ENCODE measurements at regions not wholly inside any gene's neighbourhood (a gene's known extent, or its start where the extent isn't known, plus 50 kb on each side); places are given as distances from the start of the nearest gene placed in this dataset.

- TF ChIP-seq Cebpa-rat (IDR thresholded peaks at IDR 0.05): no peak
- H3K9me3 ChIP-seq: no peaks in the 10 kb centered on the region
- no peak overlapping the region for H3K27ac ChIP-seq
- no peaks in the 10 kb centered on the region for H3K27me3 ChIP-seq
- no peak overlapping the region for H3K4me2 ChIP-seq
- H3K9ac ChIP-seq: no peak overlapping the region
- no peaks in the 10 kb centered on the region for H4K20me1 ChIP-seq
- H3K36me3 ChIP-seq: no peaks in the 10 kb centered on the region
- H3K4me3 ChIP-seq: no peak overlapping the region
- H3K4me1 ChIP-seq: no peaks in the 10 kb centered on the region
Measured at GRCh38 chr10:9759596-9759995, 1258.1 kb upstream of the CELF2 start.

DNA sequence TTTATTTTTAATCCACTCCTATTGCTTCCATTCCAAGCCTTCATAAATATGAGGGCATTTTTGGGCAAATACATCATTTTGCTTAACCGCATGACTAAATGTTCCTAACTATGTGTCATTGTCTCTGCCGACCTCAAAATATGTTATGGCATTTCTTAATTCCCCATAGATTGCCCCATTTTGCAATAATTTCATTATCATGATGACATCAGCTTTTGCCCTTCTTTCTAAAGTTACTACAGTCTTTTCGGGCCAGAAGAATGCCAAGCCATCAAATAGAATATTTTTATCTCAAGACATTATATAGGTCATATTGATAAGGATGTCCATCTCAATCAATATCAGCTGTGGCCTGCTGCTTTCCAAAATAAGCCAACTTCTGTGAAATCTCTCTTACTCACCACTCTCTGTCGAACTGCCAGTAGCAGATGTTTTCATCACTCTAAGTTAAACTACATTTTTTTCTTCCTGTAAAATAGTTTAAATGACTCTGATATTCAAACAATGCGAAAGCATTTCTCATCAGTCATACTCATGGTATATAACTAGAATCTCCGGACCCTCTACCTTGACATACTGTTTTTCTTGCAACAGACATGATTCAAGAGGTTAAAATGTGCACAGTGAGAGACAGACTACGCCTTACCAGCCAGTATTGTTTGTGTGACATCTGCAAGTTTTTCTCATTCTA, 1254.6 kb upstream of the CELF2 start:
- Histone ChIP-seq H3K9me3 (no peaks in the 10 kb centered on the region), H3K27ac (no peak overlapping the region), H3K9ac (no peak overlapping the region), H3K36me3 (no peaks in the 10 kb centered on the region), H3K27me3 (no peaks in the 10 kb centered on the region), H4K20me1 (no peaks in the 10 kb centered on the region), H3K4me3 (no peak overlapping the region), H3K4me1 (no peaks in the 10 kb centered on the region), H3K4me2 (no peak overlapping the region)
- no peak for TF ChIP-seq Cebpa-rat (IDR thresholded peaks at IDR 0.05)

DNA sequence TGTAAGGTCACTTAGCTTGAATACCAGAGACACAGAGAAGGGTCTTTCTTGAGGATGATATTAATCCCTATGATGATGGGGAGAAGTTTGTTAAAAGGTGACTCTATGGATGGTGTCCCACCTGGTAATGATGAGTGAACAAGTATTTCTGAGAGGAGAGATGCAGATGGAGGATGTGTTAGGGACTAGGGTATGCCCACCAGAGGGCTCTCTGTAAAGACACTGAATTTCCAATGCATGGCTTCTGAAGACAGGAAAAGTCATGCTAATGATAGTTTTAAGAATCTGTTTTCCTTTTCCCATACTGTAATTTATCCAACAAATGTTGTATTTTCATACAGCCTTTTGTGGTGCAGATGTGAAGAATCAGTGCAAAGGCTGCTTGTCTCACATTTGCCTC, 1250.9 kb upstream of the CELF2 start:
- no peaks in the 10 kb centered on the region for H3K36me3 ChIP-seq

DNA sequence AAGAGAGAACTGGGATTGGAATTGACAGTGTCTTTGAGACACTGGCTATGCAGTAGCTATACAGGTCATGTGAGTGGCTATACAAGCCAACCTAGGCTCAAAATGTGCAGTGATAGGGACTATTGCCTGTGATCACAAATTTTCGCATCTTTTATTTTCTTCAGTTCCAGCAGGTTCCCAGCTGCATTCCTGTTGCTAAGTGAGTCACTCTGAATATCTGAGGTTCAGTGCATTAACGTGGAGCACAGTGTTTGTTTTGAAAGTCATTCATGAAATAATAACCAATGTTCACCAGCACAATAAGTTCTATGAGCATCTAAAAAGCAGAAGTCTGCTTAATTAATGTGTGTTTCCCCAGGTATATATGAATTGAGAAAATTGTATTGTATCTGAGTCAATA, 1236.0 kb upstream of the CELF2 start:
- H3K4me1 ChIP-seq: no peaks in the 10 kb centered on the region
- H3K27me3 ChIP-seq: no peaks in the 10 kb centered on the region
- H3K27ac ChIP-seq: no peak overlapping the region
- H3K4me3 ChIP-seq: no peak overlapping the region
- TF ChIP-seq Cebpa-rat (IDR thresholded peaks at IDR 0.05): no peak
- no peaks in the 10 kb centered on the region for H3K9me3 ChIP-seq
- H3K9ac ChIP-seq: no peak overlapping the region
- no peaks in the 10 kb centered on the region for H3K36me3 ChIP-seq
- no peak overlapping the region for H3K4me2 ChIP-seq
- H4K20me1 ChIP-seq: no peaks in the 10 kb centered on the region

More for the DNA sequence above, 1250.9 kb upstream of the CELF2 start:
- Histone ChIP-seq H3K4me3 (no peak overlapping the region), H3K4me1 (no peaks in the 10 kb centered on the region), H3K27ac (no peak overlapping the region), H3K9me3 (no peaks in the 10 kb centered on the region), H4K20me1 (no peaks in the 10 kb centered on the region), H3K4me2 (no peak overlapping the region), H3K9ac (no peak overlapping the region), H3K27me3 (no peaks in the 10 kb centered on the region)
- no peak for TF ChIP-seq Cebpa-rat (IDR thresholded peaks at IDR 0.05)

GRCh38 chr10:9786101-9786500, 1231.6 kb upstream of the CELF2 start:
- H4K20me1 ChIP-seq: no peaks in the 10 kb centered on the region
- no peaks in the 10 kb centered on the region for H3K27me3 ChIP-seq
- H3K4me1 ChIP-seq: peaks cover 8% of the 10 kb centered on the region; the same call in 1 of the 2 replicates
- H3K36me3 ChIP-seq: no peaks in the 10 kb centered on the region
- TF ChIP-seq Cebpa-rat (IDR thresholded peaks at IDR 0.05): no peak
- H3K4me3 ChIP-seq: no peak overlapping the region
- no peak overlapping the region for H3K4me2 ChIP-seq
- H3K9me3 ChIP-seq: no peaks in the 10 kb centered on the region
- no peak overlapping the region for H3K9ac ChIP-seq
- no peak overlapping the region for H3K27ac ChIP-seq

GRCh38 chr10:9786576-9786975, 1231.1 kb upstream of the CELF2 start:
- no peak for TF ChIP-seq Cebpa-rat (IDR thresholded peaks at IDR 0.05)
- Histone ChIP-seq H3K9ac (no peak overlapping the region), H3K27me3 (no peaks in the 10 kb centered on the region), H3K27ac (no peak overlapping the region), H3K36me3 (no peaks in the 10 kb centered on the region), H3K4me3 (no peak overlapping the region), H3K4me1 (peaks cover 8% of the 10 kb centered on the region; the same call in 1 of the 2 replicates), H4K20me1 (no peaks in the 10 kb centered on the region), H3K4me2 (no peak overlapping the region), H3K9me3 (no peaks in the 10 kb centered on the region)

- peak overlapping the region; percentile 22; the same call in 1 of the 2 replicates for H3K4me2 ChIP-seq
- no peak overlapping the region for H3K9ac ChIP-seq
- H3K36me3 ChIP-seq: no peaks in the 10 kb centered on the region
- H3K27ac ChIP-seq: no peak overlapping the region
- no peaks in the 10 kb centered on the region for H4K20me1 ChIP-seq
- no peak overlapping the region for H3K4me3 ChIP-seq
- no peaks in the 10 kb centered on the region for H3K27me3 ChIP-seq
- peaks cover 8% of the 10 kb centered on the region; the same call in 1 of the 2 replicates for H3K4me1 ChIP-seq
- H3K9me3 ChIP-seq: no peaks in the 10 kb centered on the region
- no peak for TF ChIP-seq Cebpa-rat (IDR thresholded peaks at IDR 0.05)
Measured at GRCh38 chr10:9789996-9790395, 1227.7 kb upstream of the CELF2 start.

DNA sequence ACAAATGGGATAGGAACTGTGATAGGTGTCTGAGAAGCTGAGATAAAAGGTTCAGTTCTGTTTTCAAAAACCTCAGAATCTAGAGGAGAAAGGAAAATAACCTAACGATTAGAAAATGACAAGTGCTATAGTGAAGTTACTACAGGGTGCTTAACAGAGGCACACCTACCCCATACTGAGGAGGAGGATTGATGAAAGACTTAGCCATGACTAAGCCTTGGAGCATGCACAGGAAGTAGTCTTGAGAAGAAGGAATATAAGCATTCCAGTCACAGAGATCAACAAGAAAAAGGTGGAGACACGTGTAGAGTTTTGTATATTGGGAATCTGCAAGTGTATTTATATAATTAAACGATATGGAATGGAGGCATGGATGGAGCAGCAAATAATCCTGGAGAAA, 1225.5 kb upstream of the CELF2 start:
- no peak overlapping the region for H3K4me3 ChIP-seq
- H3K4me1 ChIP-seq: peaks cover 18% of the 10 kb centered on the region
- H3K27me3 ChIP-seq: no peaks in the 10 kb centered on the region
- no peak overlapping the region for H3K27ac ChIP-seq
- TF ChIP-seq Cebpa-rat (IDR thresholded peaks at IDR 0.05): no peak
- no peak overlapping the region for H3K9ac ChIP-seq
- no peaks in the 10 kb centered on the region for H4K20me1 ChIP-seq
- H3K4me2 ChIP-seq: no peak overlapping the region
- H3K9me3 ChIP-seq: no peaks in the 10 kb centered on the region
- no peaks in the 10 kb centered on the region for H3K36me3 ChIP-seq

DNA sequence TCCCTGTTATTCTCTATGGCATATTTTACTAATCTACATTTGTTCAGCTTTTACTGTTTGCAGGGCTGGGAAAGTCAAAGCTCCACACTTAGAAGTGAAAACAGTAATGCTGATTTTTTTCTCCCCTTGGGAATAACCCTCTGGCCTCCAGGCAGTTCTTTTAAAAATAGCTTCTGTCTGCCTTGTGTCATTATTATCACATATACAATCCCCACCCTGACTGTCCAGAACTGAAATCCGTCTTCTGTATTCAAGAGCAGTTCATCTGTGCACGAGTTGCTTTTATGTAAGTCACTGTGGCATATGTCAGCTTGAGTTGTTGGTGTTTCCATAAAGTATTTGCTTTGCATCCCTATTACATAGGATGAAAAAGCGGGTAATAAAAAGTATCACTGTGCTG, 1221.1 kb upstream of the CELF2 start:
- Histone ChIP-seq H3K36me3 (no peaks in the 10 kb centered on the region), H4K20me1 (no peaks in the 10 kb centered on the region)
- no peak for TF ChIP-seq Cebpa-rat (IDR thresholded peaks at IDR 0.05)

GRCh38 chr10:9800011-9800410, 1217.7 kb upstream of the CELF2 start:
- Histone ChIP-seq H3K4me1 (peaks cover 25% of the 10 kb centered on the region), H3K27ac (no peak overlapping the region), H3K4me2 (no peak overlapping the region), H3K4me3 (no peak overlapping the region), H3K27me3 (no peaks in the 10 kb centered on the region), H3K9ac (no peak overlapping the region), H3K9me3 (no peaks in the 10 kb centered on the region), H3K36me3 (no peaks in the 10 kb centered on the region), H4K20me1 (no peaks in the 10 kb centered on the region)
- TF ChIP-seq Cebpa-rat (IDR thresholded peaks at IDR 0.05): no peak

More for the DNA sequence above, 1221.1 kb upstream of the CELF2 start:
- Histone ChIP-seq H3K27ac (no peak overlapping the region), H3K4me3 (no peak overlapping the region), H3K4me1 (peaks cover 25% of the 10 kb centered on the region), H3K27me3 (no peaks in the 10 kb centered on the region), H3K4me2 (peak overlapping the region; percentile 64), H3K9me3 (no peaks in the 10 kb centered on the region), H3K9ac (no peak overlapping the region)

DNA sequence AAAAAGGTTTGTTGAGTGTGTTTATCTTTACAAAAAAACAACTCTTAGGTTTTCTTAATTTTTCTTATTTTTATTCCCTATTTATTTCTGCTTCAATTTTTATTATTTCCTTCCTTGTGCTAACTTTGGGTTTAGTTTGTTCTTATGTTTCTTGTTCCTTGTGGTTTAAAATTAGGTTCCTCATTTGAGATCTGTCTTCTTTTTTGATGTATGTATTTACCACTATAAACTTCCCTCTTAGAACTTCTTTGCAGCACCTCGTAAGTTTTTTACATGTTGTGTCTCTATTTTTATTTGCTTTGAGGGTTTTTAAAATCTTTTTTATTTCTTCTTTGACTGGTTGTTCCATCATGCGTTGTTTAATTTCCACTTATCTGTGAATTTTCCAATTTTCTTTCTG, 1217.1 kb upstream of the CELF2 start:
- Histone ChIP-seq H3K27me3 (no peaks in the 10 kb centered on the region), H3K4me3 (no peak overlapping the region)
- no peak for TF ChIP-seq Cebpa-rat (IDR thresholded peaks at IDR 0.05)

More for the DNA sequence above, 1217.1 kb upstream of the CELF2 start:
- no peaks in the 10 kb centered on the region for H3K36me3 ChIP-seq
- peaks cover 25% of the 10 kb centered on the region for H3K4me1 ChIP-seq
- no peak overlapping the region for H3K9ac ChIP-seq
- no peak overlapping the region for H3K27ac ChIP-seq
- H4K20me1 ChIP-seq: no peaks in the 10 kb centered on the region
- H3K9me3 ChIP-seq: no peaks in the 10 kb centered on the region
- H3K4me2 ChIP-seq: no peak overlapping the region

Data from BLaER1 (cell line).